RWPE2 (cell line): ENCODE measurements at regions not wholly inside any gene's neighbourhood (a gene's known extent, or its start where the extent isn't known, plus 50 kb on each side); places are given as distances from the start of the nearest gene placed in this dataset.

Experiments used
- ATAC-seq: fragments of 200-7000 bp; cut with Tn5 transposase; 3 replicates; pipeline ENCODE4 v1.9.1; 2021; ENCODE audit warnings: low read depth
- DNase-seq: peaks from one replicate; pipeline ENCODE4 v3.0.0-alpha.2; 2020; ENCODE audit warnings: low spot score
- H3K27ac ChIP-seq: fragments of 450-650 bp; 2 replicates; pipeline ENCODE4 v1.5.1; 2017; ENCODE audit warnings: mild to moderate bottlenecking; ENCODE audit not compliant: poor library complexity, severe bottlenecking
- H3K27me3 ChIP-seq: fragments of 250-450 bp; sonication (Bioruptor Pico); 2 replicates; pipeline ENCODE4 v1.5.1; 2021; ENCODE audit warnings: mild to moderate bottlenecking, moderate library complexity; ENCODE audit not compliant: insufficient read depth, poor library complexity, severe bottlenecking
- H3K36me3 ChIP-seq: fragments of 250-450 bp; sonication (Bioruptor Pico); 2 replicates; pipeline ENCODE4 v1.5.1; 2020; ENCODE audit warnings: low read depth, mild to moderate bottlenecking, moderate library complexity
- H3K4me1 ChIP-seq: fragments of 250-450 bp; sonication (Bioruptor Pico); 2 replicates; pipeline ENCODE4 v1.5.1; 2021; ENCODE audit warnings: mild to moderate bottlenecking, moderate library complexity; ENCODE audit not compliant: insufficient read depth, poor library complexity, severe bottlenecking
- H3K4me3 ChIP-seq: fragments of 250-450 bp; sonication (Bioruptor Pico); 2 replicates; pipeline ENCODE4 v1.5.1; 2021; ENCODE audit warnings: mild to moderate bottlenecking, moderate library complexity; ENCODE audit not compliant: severe bottlenecking
- H3K9me3 ChIP-seq: fragments of 250-450 bp; sonication (Bioruptor Pico); 2 replicates; pipeline ENCODE4 v1.5.1; 2021; ENCODE audit warnings: mild to moderate bottlenecking, moderate library complexity; ENCODE audit not compliant: severe bottlenecking
- CTCF ChIP-seq: fragments of 450-650 bp; IDR thresholded peaks from one replicate; pipeline ENCODE4 v1.5.1; 2017; ENCODE audit warnings: mild to moderate bottlenecking, moderate library complexity; ENCODE audit not compliant: poor library complexity, severe bottlenecking

GRCh38 chr9:95679874-95680273, 163.1 kb upstream of the PTCH1 start:
- TF ChIP-seq CTCF: no peak
- H3K9me3 ChIP-seq: no peaks in the 10 kb centered on the region

DNA sequence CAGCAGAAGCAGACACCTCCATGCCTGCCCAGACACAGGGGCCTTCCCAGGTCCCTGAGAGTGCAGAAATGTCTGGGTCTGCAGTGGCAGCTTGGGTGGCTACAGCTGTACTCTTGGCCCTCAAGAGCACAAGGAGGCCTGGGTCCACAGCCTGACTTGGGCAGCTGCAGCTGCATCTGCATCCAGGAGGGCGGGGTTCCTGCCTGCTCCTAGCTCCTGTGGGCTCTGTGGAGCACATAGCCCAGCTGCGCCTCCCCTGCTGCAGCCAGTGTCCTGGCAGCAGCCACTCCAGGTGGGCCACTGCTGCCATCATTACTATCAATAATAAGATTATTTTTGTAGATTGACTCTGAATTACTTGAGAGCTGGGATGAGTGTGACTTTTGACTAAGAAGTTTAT, 162.0 kb upstream of the PTCH1 start:
- Histone ChIP-seq H3K4me1 (no peaks in the 10 kb centered on the region), H3K27me3 (peaks cover 5% of the 10 kb centered on the region)

More at GRCh38 chr9:95679874-95680273, 163.1 kb upstream of the PTCH1 start:
- no peak for DNase-seq
- H3K4me3 ChIP-seq: no peak overlapping the region
- H3K36me3 ChIP-seq: no peaks in the 10 kb centered on the region
- H3K27ac ChIP-seq: no peak overlapping the region
- no peaks in the 10 kb centered on the region for H3K27me3 ChIP-seq
- ATAC-seq: no peak
- H3K4me1 ChIP-seq: no peaks in the 10 kb centered on the region

GRCh38 chr9:95670122-95670521, 153.4 kb upstream of the PTCH1 start:
- Histone ChIP-seq H3K27me3 (peaks cover 47% of the 10 kb centered on the region), H3K27ac (no peak overlapping the region), H3K36me3 (no peaks in the 10 kb centered on the region), H3K9me3 (no peaks in the 10 kb centered on the region), H3K4me1 (no peaks in the 10 kb centered on the region), H3K4me3 (no peak overlapping the region)
- no peak for ATAC-seq
- TF ChIP-seq CTCF: no peak
- DNase-seq: no peak

More for the DNA sequence above, 162.0 kb upstream of the PTCH1 start:
- DNase-seq (no peak), ATAC-seq (no peak)
- Histone ChIP-seq H3K9me3 (no peaks in the 10 kb centered on the region), H3K27ac (no peak overlapping the region), H3K4me3 (no peak overlapping the region), H3K36me3 (no peaks in the 10 kb centered on the region)
- no peak for TF ChIP-seq CTCF

- H3K27ac ChIP-seq: no peak overlapping the region
- H3K4me3 ChIP-seq: no peak overlapping the region
- H3K27me3 ChIP-seq: peaks cover 42% of the 10 kb centered on the region
- DNase-seq: no peak
- H3K9me3 ChIP-seq: no peaks in the 10 kb centered on the region
- H3K36me3 ChIP-seq: no peaks in the 10 kb centered on the region
- no peak for TF ChIP-seq CTCF
- no peak for ATAC-seq
- no peaks in the 10 kb centered on the region for H3K4me1 ChIP-seq
Measured at GRCh38 chr9:95669253-95669652, 152.5 kb upstream of the PTCH1 start.

DNA sequence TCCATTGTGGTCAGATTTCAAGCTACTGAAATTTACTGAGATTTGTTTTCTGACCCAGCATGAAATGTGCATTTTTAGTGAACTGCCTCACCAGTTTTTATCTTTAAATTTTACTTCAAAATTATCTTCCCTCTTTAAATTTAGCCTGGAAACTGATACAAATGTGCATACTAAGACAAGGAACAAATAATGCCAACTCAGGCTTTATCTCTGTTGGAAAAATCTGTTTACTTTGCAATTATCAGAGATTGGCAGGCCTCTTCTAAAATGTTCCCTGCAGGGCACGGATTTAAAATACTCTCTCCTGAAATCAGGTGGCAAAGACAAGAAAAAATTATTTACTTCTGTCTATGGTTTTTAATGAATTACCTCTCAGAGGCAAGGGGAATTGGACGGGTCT, 151.0 kb upstream of the PTCH1 start:
- H3K9me3 ChIP-seq: no peaks in the 10 kb centered on the region
- DNase-seq (no peak), ATAC-seq (no peak)
- no peak overlapping the region for H3K27ac ChIP-seq
- H3K27me3 ChIP-seq: peaks cover 42% of the 10 kb centered on the region
- H3K36me3 ChIP-seq: no peaks in the 10 kb centered on the region
- no peak overlapping the region for H3K4me3 ChIP-seq
- no peaks in the 10 kb centered on the region for H3K4me1 ChIP-seq
- no peak for TF ChIP-seq CTCF
